ENCODE measurements at regions not wholly inside any gene's neighbourhood (a gene's known extent, or its start where the extent isn't known, plus 50 kb on each side); places are given as distances from the start of the nearest gene placed in this dataset.
"Not testable (repeated sequence)": the region's sequence is repeated elsewhere in the genome, so short reads cannot be mapped to it uniquely, and the experiment has no call there.

GRCh38 chr6:14417377-14417776 is 299.8 kb downstream of the CD83 start:
- 0 out of 2 replicates have a peak, but pooled peaks cover 4% of the 10 kb centered on the region for H3K27me3 ChIP-seq (ENCODE audit: control insufficient read depth, low read length)
- no peaks in the 10 kb centered on the region; the same call in 1 of the 2 replicates for H3K9me2 ChIP-seq (replicated peaks; ENCODE audit: control insufficient read depth, low read length)
- H3K4me1 ChIP-seq (ENCODE audit: control insufficient read depth, low read length) = no peaks in the 10 kb centered on the region
- H3F3A ChIP-seq (ENCODE audit: control insufficient read depth, insufficient read depth) = no peaks in the 10 kb centered on the region
- TF ChIP-seq CTCF (IDR thresholded peaks at IDR 0.05; ENCODE audit: low read depth, low read length, poor library complexity, severe bottlenecking) (no peak), EZH2phosphoT487 (IDR thresholded peaks at IDR 0.05; ENCODE audit: borderline replicate concordance, low read length) (no peak)
- no peak overlapping the region for H3K4me3 ChIP-seq (ENCODE audit: low read length)
- H3K4me2 ChIP-seq (ENCODE audit: low read length) = no peak overlapping the region
- no peaks in the 10 kb centered on the region for H3K79me2 ChIP-seq (ENCODE audit: control insufficient read depth, low read length)
- H3K9me3 ChIP-seq (ENCODE audit: control insufficient read depth, insufficient read depth, low read length) = no peaks in the 10 kb centered on the region
- no peaks in the 10 kb centered on the region for H3K36me3 ChIP-seq (ENCODE audit: control insufficient read depth, low read length)
- H4K20me1 ChIP-seq (ENCODE audit: control insufficient read depth, insufficient read depth, low read depth, low read length) = no peaks in the 10 kb centered on the region
- no peak overlapping the region for H3K27ac ChIP-seq (ENCODE audit: low read depth, low read length)

GRCh38 chr6:14419224-14419623 is 301.7 kb downstream of the CD83 start:
- not testable (repeated sequence) for H3K4me1 ChIP-seq (ENCODE audit: control insufficient read depth, low read length); H3K9me2 ChIP-seq (replicated peaks; ENCODE audit: control insufficient read depth, low read length); H3K36me3 ChIP-seq (ENCODE audit: control insufficient read depth, low read length); H3K4me3 ChIP-seq (ENCODE audit: low read length); H4K20me1 ChIP-seq (ENCODE audit: control insufficient read depth, insufficient read depth, low read depth, low read length); H3K79me2 ChIP-seq (ENCODE audit: control insufficient read depth, low read length); H3F3A ChIP-seq (ENCODE audit: control insufficient read depth, insufficient read depth); H3K27me3 ChIP-seq (ENCODE audit: control insufficient read depth, low read length); H3K4me2 ChIP-seq (ENCODE audit: low read length); H3K27ac ChIP-seq (ENCODE audit: low read depth, low read length); H3K9me3 ChIP-seq (ENCODE audit: control insufficient read depth, insufficient read depth, low read length)

- no peak overlapping the region for H3K27ac ChIP-seq (ENCODE audit: low read depth, low read length)
- TF ChIP-seq EZH2phosphoT487 (IDR thresholded peaks at IDR 0.05; ENCODE audit: borderline replicate concordance, low read length) (no peak), CTCF (IDR thresholded peaks at IDR 0.05; ENCODE audit: low read depth, low read length, poor library complexity, severe bottlenecking) (no peak)
- H3K27me3 ChIP-seq (ENCODE audit: control insufficient read depth, low read length) = 0 out of 2 replicates have a peak, but pooled peaks cover 4% of the 10 kb centered on the region
- no peak overlapping the region for H3K4me2 ChIP-seq (ENCODE audit: low read length)
- H3K4me1 ChIP-seq (ENCODE audit: control insufficient read depth, low read length) = no peaks in the 10 kb centered on the region
- H3K79me2 ChIP-seq (ENCODE audit: control insufficient read depth, low read length) = no peaks in the 10 kb centered on the region
- H3K36me3 ChIP-seq (ENCODE audit: control insufficient read depth, low read length) = no peaks in the 10 kb centered on the region
- H3K9me2 ChIP-seq (replicated peaks; ENCODE audit: control insufficient read depth, low read length) = no peaks in the 10 kb centered on the region
- no peaks in the 10 kb centered on the region for H3K9me3 ChIP-seq (ENCODE audit: control insufficient read depth, insufficient read depth, low read length)
- no peaks in the 10 kb centered on the region for H4K20me1 ChIP-seq (ENCODE audit: control insufficient read depth, insufficient read depth, low read depth, low read length)
- H3F3A ChIP-seq (ENCODE audit: control insufficient read depth, insufficient read depth) = no peaks in the 10 kb centered on the region
- no peak overlapping the region for H3K4me3 ChIP-seq (ENCODE audit: low read length)
Observed at GRCh38 chr6:14422061-14422460, 304.5 kb downstream of the CD83 start.

GRCh38 chr6:14422917-14423316 is 305.3 kb downstream of the CD83 start:
- Histone ChIP-seq H3K36me3 (ENCODE audit: control insufficient read depth, low read length) (no peaks in the 10 kb centered on the region), H3K9me3 (ENCODE audit: control insufficient read depth, insufficient read depth, low read length) (no peaks in the 10 kb centered on the region), H3K27ac (ENCODE audit: low read depth, low read length) (no peak overlapping the region), H3K9me2 (replicated peaks; ENCODE audit: control insufficient read depth, low read length) (no peaks in the 10 kb centered on the region), H3K4me1 (ENCODE audit: control insufficient read depth, low read length) (no peaks in the 10 kb centered on the region), H3K4me3 (ENCODE audit: low read length) (no peak overlapping the region), H4K20me1 (ENCODE audit: control insufficient read depth, insufficient read depth, low read depth, low read length) (no peaks in the 10 kb centered on the region), H3K79me2 (ENCODE audit: control insufficient read depth, low read length) (no peaks in the 10 kb centered on the region), H3F3A (ENCODE audit: control insufficient read depth, insufficient read depth) (no peaks in the 10 kb centered on the region), H3K27me3 (ENCODE audit: control insufficient read depth, low read length) (0 out of 2 replicates have a peak, but pooled peaks cover 4% of the 10 kb centered on the region), H3K4me2 (ENCODE audit: low read length) (no peak overlapping the region)
- no peak for TF ChIP-seq CTCF (IDR thresholded peaks at IDR 0.05; ENCODE audit: low read depth, low read length, poor library complexity, severe bottlenecking)
- no peak for TF ChIP-seq EZH2phosphoT487 (IDR thresholded peaks at IDR 0.05; ENCODE audit: borderline replicate concordance, low read length)
